H1 (cell line): ENCODE measurements at regions not wholly inside any gene's neighbourhood (a gene's known extent, or its start where the extent isn't known, plus 50 kb on each side); places are given as distances from the start of the nearest gene placed in this dataset.

Source experiments
- CTCF ChIA-PET: fragments of 300-600 bp; sonication (Branson Sonifier 250); formaldehyde crosslinking; loops from one replicate; lab custom pipeline; 2021; ENCODE audit not compliant: partially characterized antibody; lab: Charles Lee
- POLR2A ChIA-PET: fragments of 300-600 bp; sonication (Branson Sonifier 250); formaldehyde crosslinking; loops from one replicate; lab custom pipeline; 2021; ENCODE audit warnings: inconsistent platforms; ENCODE audit not compliant: partially characterized antibody; lab: Charles Lee
- DNase-seq, 2 experiments: peaks; one replicate each; pipeline versions ENCODE4 v3.0.0 to v3.0.0-alpha.2; 2010 to 2022; ENCODE audit warnings: low spot score in 2 of 2, low read depth in 1 of 2, mixed read lengths in 1 of 2
- FAIRE-seq: peaks from 2 replicates; lab custom pipeline; 2011; peaks lifted over from hg19 to GRCh38; lab: Jason Lieb, UNC
- H2AFZ ChIP-seq: 2 replicates; pipeline ENCODE4 v1.8.1; 2012; ENCODE audit warnings: low read length, inconsistent platforms
- H2AK5ac ChIP-seq: 2 replicates; pipeline ENCODE4 v1.6.1; 2013; ENCODE audit warnings: low read depth, low read length
- H2BK120ac ChIP-seq: replicated peaks from 2 replicates; pipeline ENCODE3; 2013; ENCODE audit warnings: low read depth, low read length, inconsistent platforms
- H2BK12ac ChIP-seq: 2 replicates; pipeline ENCODE4 v1.6.1; 2013; ENCODE audit warnings: low read depth, low read length
- H2BK15ac ChIP-seq: 2 replicates; pipeline ENCODE4 v1.6.1; 2013; ENCODE audit warnings: low read length
- H2BK20ac ChIP-seq: 2 replicates; pipeline ENCODE4 v1.6.1; 2013; ENCODE audit warnings: low read length
- H2BK5ac ChIP-seq: 2 replicates; pipeline ENCODE4 v1.6.1; 2013; ENCODE audit warnings: low read depth, low read length
- H3K14ac ChIP-seq: 2 replicates; pipeline ENCODE4 v1.6.1; 2013; ENCODE audit warnings: inconsistent platforms; ENCODE audit not compliant: insufficient read length
- H3K18ac ChIP-seq: 2 replicates; pipeline ENCODE4 v1.6.1; 2013; ENCODE audit warnings: low read length; ENCODE audit errors: extremely low read depth
- H3K23ac ChIP-seq: 2 replicates; pipeline ENCODE4 v1.6.1; 2013; ENCODE audit warnings: inconsistent platforms; ENCODE audit not compliant: insufficient read length
- H3K23me2 ChIP-seq: 2 replicates; pipeline ENCODE4 v1.6.1; 2013; ENCODE audit warnings: low read depth, low read length
- H3K27ac ChIP-seq: 2 replicates; pipeline ENCODE4 v1.6.1; 2011; ENCODE audit warnings: low read depth, low read length, inconsistent platforms
- H3K27me3 ChIP-seq, 4 experiments: replicated peaks in 1 of 4; 1 replicate in 1 of 4; 2 replicates in 3 of 4; pipeline versions ENCODE4 v1.6.1 to v1.8.1; 2011 to 2013; ENCODE audit warnings: low read length in 3 of 4, mild to moderate bottlenecking in 3 of 4, inconsistent platforms in 2 of 4, mixed read lengths in 2 of 4, moderate library complexity in 1 of 4; ENCODE audit not compliant: control insufficient read depth in 3 of 4, insufficient read depth in 3 of 4; ENCODE audit errors: extremely low read depth in 1 of 4
- H3K36me3 ChIP-seq, 4 experiments: 2 replicates each; pipeline versions ENCODE4 v1.6.1 to v1.8.1; 2011 to 2013; ENCODE audit warnings: mild to moderate bottlenecking in 4 of 4, low read length in 3 of 4, moderate library complexity in 2 of 4, control low read depth in 1 of 4, inconsistent platforms in 1 of 4; ENCODE audit not compliant: insufficient read depth in 4 of 4, control insufficient read depth in 2 of 4
- H3K4ac ChIP-seq: replicated peaks from 2 replicates; pipeline ENCODE3; 2013; ENCODE audit warnings: low read length, low read depth, mixed read lengths, inconsistent platforms; ENCODE audit not compliant: insufficient read length
- H3K4me1 ChIP-seq, 4 experiments: replicated peaks in 1 of 4; 1 replicate in 1 of 4; 2 replicates in 3 of 4; pipeline versions ENCODE4 v1.6.1 to v1.8.1; 2011 to 2013; ENCODE audit warnings: low read length in 3 of 4, inconsistent platforms in 2 of 4, mixed read lengths in 1 of 4; ENCODE audit not compliant: insufficient read depth in 4 of 4, control insufficient read depth in 3 of 4
- H3K4me2 ChIP-seq, 2 experiments: 2 replicates each; pipeline versions ENCODE4 v1.6.1 to v1.8.1; 2011 to 2013; ENCODE audit warnings: low read depth in 2 of 2, low read length in 2 of 2, control low read depth in 1 of 2, inconsistent platforms in 1 of 2, mild to moderate bottlenecking in 1 of 2; ENCODE audit not compliant: insufficient read depth in 1 of 2
- H3K4me3 ChIP-seq, 4 experiments: fragments of 200-600, 300-600 bp in 1 of 4; sonication (generic), shearing (Covaris generic), sonication (Bioruptor Twin) in 1 of 4; 2 replicates each; pipeline versions ENCODE4 v1.5.1 to v1.8.1; 2011 to 2016; ENCODE audit warnings: low read length in 4 of 4, low read depth in 3 of 4, control low read depth in 2 of 4, inconsistent platforms in 2 of 4, mild to moderate bottlenecking in 2 of 4, mixed read lengths in 1 of 4, moderate library complexity in 1 of 4; ENCODE audit not compliant: insufficient read depth in 2 of 4; ENCODE audit errors: extremely low read depth in 1 of 4
- H3K56ac ChIP-seq: replicated peaks from 2 replicates; pipeline ENCODE3; 2013; ENCODE audit warnings: low read depth, mild to moderate bottlenecking, mixed read lengths, low read length, inconsistent platforms; ENCODE audit not compliant: insufficient read length
- H3K79me1 ChIP-seq: 2 replicates; pipeline ENCODE4 v1.6.1; 2013; ENCODE audit warnings: low read depth, low read length, control low read depth
- H3K79me2 ChIP-seq, 2 experiments: 2 replicates each; pipeline versions ENCODE4 v1.6.1 to v1.8.1; 2012 to 2013; ENCODE audit warnings: low read length in 2 of 2, mild to moderate bottlenecking in 2 of 2, inconsistent platforms in 1 of 2; ENCODE audit not compliant: insufficient read depth in 2 of 2, control insufficient read depth in 1 of 2
- H3K9ac ChIP-seq, 4 experiments: replicated peaks in 1 of 4; 1 replicate in 1 of 4; 2 replicates in 3 of 4; pipeline versions ENCODE4 v1.6.1 to v1.8.1; 2011 to 2013; ENCODE audit warnings: low read depth in 3 of 4, low read length in 3 of 4, control low read depth in 2 of 4, mild to moderate bottlenecking in 2 of 4, moderate library complexity in 2 of 4, inconsistent platforms in 1 of 4; ENCODE audit errors: extremely low read depth in 1 of 4
- H3K9me3 ChIP-seq, 2 experiments: 2 replicates each; pipeline versions ENCODE4 v1.6.1 to v1.8.1; 2012 to 2013; ENCODE audit warnings: mild to moderate bottlenecking in 2 of 2, moderate library complexity in 2 of 2, control low read depth in 1 of 2, inconsistent platforms in 1 of 2, low read depth in 1 of 2, low read length in 1 of 2, mixed read lengths in 1 of 2; ENCODE audit not compliant: insufficient read depth in 2 of 2
- H4K20me1 ChIP-seq, 2 experiments: replicated peaks in 1 of 2; 2 replicates each; pipeline versions ENCODE3 to v1.8.1; 2011 to 2013; ENCODE audit warnings: inconsistent platforms in 2 of 2, low read length in 2 of 2, mild to moderate bottlenecking in 1 of 2; ENCODE audit not compliant: insufficient read depth in 2 of 2, control insufficient read depth in 1 of 2
- H4K5ac ChIP-seq: 2 replicates; pipeline ENCODE4 v1.6.1; 2013; ENCODE audit warnings: low read length, low read depth, mixed read lengths, inconsistent platforms; ENCODE audit not compliant: insufficient read length
- H4K8ac ChIP-seq: 2 replicates; pipeline ENCODE4 v1.8.0; 2013; ENCODE audit warnings: mild to moderate bottlenecking, moderate library complexity, low read length, inconsistent platforms; ENCODE audit not compliant: insufficient read depth; ENCODE audit errors: extremely low read depth
- H4K91ac ChIP-seq: replicated peaks from 2 replicates; pipeline ENCODE3; 2013; ENCODE audit warnings: low read length, mixed read lengths, inconsistent platforms; ENCODE audit not compliant: insufficient read length
- RAD21 ChIP-seq, 2 experiments: IDR thresholded peaks in 1 of 2; conservative IDR thresholded peaks in 1 of 2; 2 replicates each; pipeline ENCODE4 v1.6.1; 2011; ENCODE audit warnings: low read depth in 2 of 2, low read length in 2 of 2, improper control_type of control experiment in 1 of 2, inconsistent platforms in 1 of 2, mild to moderate bottlenecking in 1 of 2, moderate library complexity in 1 of 2
- RFX5 ChIP-seq: IDR thresholded peaks from 2 replicates; pipeline ENCODE4 v1.6.1; 2011; ENCODE audit warnings: low read depth, low read length, improper control_type of control experiment, borderline replicate concordance
- WGBS, 2 experiments: shearing (Covaris generic) in 1 of 2; methylation state at CpG; one replicate each; pipeline versions ENCODE4 v1.1.6 to v1.1.7; 2013 to 2015; ENCODE audit warnings: low lambda C conversion rate in 2 of 2, mixed read lengths in 2 of 2, inconsistent platforms in 1 of 2, low coverage in 1 of 2, missing lambda C conversion rate in 1 of 2; ENCODE audit not compliant: insufficient replicate concordance in 2 of 2, insufficient coverage in 1 of 2, insufficient read length in 1 of 2; ENCODE audit errors: extremely low coverage in 1 of 2, missing lambda C conversion rate in 1 of 2; 5-methylcytosine and 5-hydroxymethylcytosine counted together

DNA sequence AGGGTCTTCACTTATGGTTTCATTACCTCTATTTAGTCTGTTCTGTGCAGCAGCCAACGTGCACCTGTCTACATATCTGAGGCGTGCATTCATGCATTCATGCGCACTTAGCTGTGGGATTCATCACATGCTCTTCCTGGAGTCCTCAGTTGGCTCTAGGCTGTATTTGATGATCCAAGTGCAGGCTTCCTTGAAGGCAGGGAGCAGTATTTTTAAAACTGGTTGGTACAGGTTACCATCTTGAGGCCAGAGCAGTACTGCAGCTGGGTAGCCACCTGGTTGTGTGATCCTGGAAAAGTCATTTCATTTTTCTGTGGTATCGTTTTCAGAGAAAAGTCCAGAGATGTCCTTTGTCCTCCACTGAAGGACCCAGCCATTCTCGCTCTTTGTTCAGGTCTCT lies 109.8 kb downstream of the EN1 start:
- Histone ChIP-seq H3K18ac (no peak overlapping the region; the same call in 1 of the 2 replicates), H3K4ac (no peak overlapping the region), H2BK5ac (no peak overlapping the region), H4K91ac (peak overlapping the region; percentile 70), H2AK5ac (no peak overlapping the region), H3K27me3 (no peaks in the 10 kb centered on the region), H3K27ac (no peak overlapping the region), H4K20me1 (no peaks in the 10 kb centered on the region), H3K23me2 (no peaks in the 10 kb centered on the region), H3K79me2 (no peaks in the 10 kb centered on the region), H3K36me3 (no peaks in the 10 kb centered on the region), H3K79me1 (no peaks in the 10 kb centered on the region), H3K9me3 (no peaks in the 10 kb centered on the region; a peak in 1 of 4 replicates), H3K14ac (no peak overlapping the region), H2BK12ac (no peak overlapping the region), H3K4me2 (peak overlapping the region; percentile 32 to 38; a peak in 3 of 4 replicates), H3K56ac (no peak overlapping the region), H3K4me3 (no peak overlapping the region), H2BK15ac (no peak overlapping the region), H4K5ac (no peak overlapping the region), H2BK20ac (no peak overlapping the region), H2BK120ac (peak overlapping the region; percentile 47), H4K8ac (no peak overlapping the region), H3K4me1 (peaks cover 1 to 9% (median 8%) of the 10 kb centered on the region in 4 experiments; a peak in 5 of 7 replicates), H3K23ac (no peak overlapping the region), H2AFZ (no peak overlapping the region), H3K9ac (no peak overlapping the region; a peak in 1 of 7 replicates)
- ChIA-PET POLR2A (no interaction called here), CTCF (interaction anchor here (0.9 to 1.3 kb wide), 4 partner anchors 26 to 245 kb away, joined by 3 to 4 read pairs (median 3); no protein-coding TSS in a partner anchor)
- FAIRE-seq (no peak), DNase-seq (no peak)
- TF ChIP-seq RAD21 (IDR thresholded peaks at IDR 0.05 in 1 of 2, conservative IDR thresholded peaks at IDR 0.05 in 1 of 2; ENCODE audit: low read depth in 2 of 2, low read length in 2 of 2) (peak in 1 of 2 experiments; percentile 40; a peak in 3 of 4 replicates), RFX5 (no peak)
- WGBS, 2 experiments, result 79% methylated on average over 5 of the region's 5 CpGs; no CpG with 5 or more reads in 1 of the 2 experiments
